ENCODE measurements at regions not wholly inside any gene's neighbourhood (a gene's known extent, or its start where the extent isn't known, plus 50 kb on each side); places are given as distances from the start of the nearest gene placed in this dataset.
"Not testable (repeated sequence)": the region's sequence is repeated elsewhere in the genome, so short reads cannot be mapped to it uniquely, and the experiment has no call there.

DNA sequence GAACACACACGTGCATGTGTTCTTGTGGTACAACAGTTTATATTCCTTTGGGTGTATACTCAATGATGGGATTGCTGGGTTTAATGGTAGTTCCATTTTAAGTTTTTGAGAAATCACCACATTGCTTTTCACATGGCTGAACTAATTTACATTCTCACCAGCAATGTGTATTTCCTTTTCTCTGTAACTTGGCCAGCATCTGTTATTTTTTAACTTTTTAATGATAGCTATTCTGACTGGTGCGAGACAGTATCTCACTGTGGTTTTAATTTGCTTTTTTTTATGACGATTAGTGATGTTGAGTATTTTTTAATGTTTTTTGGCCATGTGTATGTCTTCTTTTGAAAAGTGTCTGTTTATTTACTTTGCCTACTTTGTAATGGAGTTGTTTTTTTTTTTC is 256.6 kb downstream of the ZWINT start:
- no peak overlapping the region for H3K9ac ChIP-seq (ENCODE audit: low read depth, low read length)
- no peak overlapping the region for H3K4me3 ChIP-seq (ENCODE audit: low read length)
- H3K27ac ChIP-seq (ENCODE audit: low read length): no peak overlapping the region
- no peaks in the 10 kb centered on the region for H3K27me3 ChIP-seq (ENCODE audit: insufficient read depth, low read length)
- H3K9me3 ChIP-seq (ENCODE audit: insufficient read depth, low read depth, low read length): no peaks in the 10 kb centered on the region
- no peaks in the 10 kb centered on the region for H3K4me1 ChIP-seq (ENCODE audit: insufficient read depth, low read length)
- H3K36me3 ChIP-seq (ENCODE audit: insufficient read depth, low read depth, low read length): no peaks in the 10 kb centered on the region

DNA sequence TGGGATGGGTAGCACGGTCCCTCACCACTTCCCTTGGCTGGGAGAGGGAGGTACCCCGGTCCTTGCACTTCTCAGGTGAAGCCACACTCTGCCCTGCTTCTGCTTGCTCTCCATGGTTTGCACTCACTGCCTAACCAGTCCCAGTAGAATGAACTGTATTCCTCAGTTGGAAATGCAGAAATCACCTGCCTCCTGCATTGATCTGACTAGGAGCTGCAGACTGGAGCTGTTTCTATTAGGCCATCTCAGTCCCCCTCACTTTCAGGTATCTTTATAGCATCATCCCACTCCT is 264.9 kb downstream of the ZWINT start:
- Histone ChIP-seq H3K9ac (ENCODE audit: low read depth, low read length) (no peak overlapping the region), H3K4me1 (ENCODE audit: insufficient read depth, low read length) (no peaks in the 10 kb centered on the region), H3K4me3 (ENCODE audit: low read length) (no peak overlapping the region), H3K27me3 (ENCODE audit: insufficient read depth, low read length) (no peaks in the 10 kb centered on the region), H3K9me3 (ENCODE audit: insufficient read depth, low read depth, low read length) (peaks cover 5% of the 10 kb centered on the region; the same call in 1 of the 2 replicates), H3K27ac (ENCODE audit: low read length) (no peak overlapping the region), H3K36me3 (ENCODE audit: insufficient read depth, low read depth, low read length) (no peaks in the 10 kb centered on the region)

DNA sequence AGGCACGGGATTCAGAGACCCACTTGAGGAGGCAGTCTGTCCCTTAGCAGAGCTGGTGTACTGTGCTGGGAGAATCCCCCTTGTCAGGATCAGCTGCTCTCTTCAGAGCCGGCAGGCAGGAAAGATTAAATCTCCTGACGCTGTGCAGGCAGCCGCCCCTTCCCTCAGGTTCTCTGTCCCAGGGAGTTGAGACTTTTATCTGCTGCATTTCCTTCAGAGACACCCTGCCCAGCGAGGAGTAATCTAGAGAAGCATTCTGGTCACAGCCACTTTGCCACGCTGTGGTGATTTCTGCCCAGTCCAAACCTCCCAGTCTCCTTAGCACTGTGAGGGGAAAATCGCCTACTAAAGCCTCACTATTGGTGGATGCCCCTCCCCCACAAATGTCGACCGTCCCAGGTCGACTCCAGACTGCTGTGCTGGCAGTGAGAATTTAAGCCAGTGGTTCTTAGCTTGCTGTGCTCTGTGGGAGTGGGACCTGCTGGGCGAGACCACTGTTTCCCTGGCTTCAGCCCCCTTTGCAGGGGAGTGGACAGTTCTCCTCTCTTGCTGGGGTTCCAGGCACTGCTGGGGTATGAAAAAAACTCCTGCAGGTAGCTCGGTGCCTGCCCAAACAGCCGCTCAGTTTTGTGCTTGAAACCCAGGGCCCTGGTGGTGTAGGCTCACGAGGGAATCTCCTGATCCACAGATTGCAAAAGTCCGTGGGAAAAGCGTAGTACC is 265.4 kb downstream of the ZWINT start:
- Histone ChIP-seq H3K9ac (ENCODE audit: low read depth, low read length) (no peak overlapping the region), H3K4me3 (ENCODE audit: low read length) (no peak overlapping the region), H3K36me3 (ENCODE audit: insufficient read depth, low read depth, low read length) (no peaks in the 10 kb centered on the region), H3K9me3 (ENCODE audit: insufficient read depth, low read depth, low read length) (peaks cover 10% of the 10 kb centered on the region), H3K4me1 (ENCODE audit: insufficient read depth, low read length) (no peaks in the 10 kb centered on the region), H3K27ac (ENCODE audit: low read length) (no peak overlapping the region), H3K27me3 (ENCODE audit: insufficient read depth, low read length) (no peaks in the 10 kb centered on the region)

DNA sequence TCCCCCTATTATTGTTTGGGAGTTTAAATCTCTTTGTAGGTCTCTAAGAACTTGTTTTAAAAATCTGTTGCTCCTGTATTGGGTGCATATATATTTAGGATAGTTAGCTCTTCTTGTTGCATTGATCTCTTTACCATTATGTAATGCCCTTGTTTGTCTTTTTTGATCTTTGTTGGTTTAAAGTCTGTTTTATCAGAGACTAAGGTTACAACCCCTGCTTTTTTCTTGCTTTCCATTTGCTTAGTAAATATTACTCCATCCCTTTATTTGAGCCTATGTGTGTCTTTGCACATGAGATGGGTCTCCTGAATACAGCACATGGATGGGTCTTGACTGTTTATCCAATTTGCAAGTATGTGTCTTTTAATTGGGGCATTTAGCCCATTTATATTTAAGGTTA is 267.4 kb downstream of the ZWINT start:
- H3K9ac ChIP-seq (ENCODE audit: low read depth, low read length); H3K27me3 ChIP-seq (ENCODE audit: insufficient read depth, low read length); H3K36me3 ChIP-seq (ENCODE audit: insufficient read depth, low read depth, low read length); H3K4me3 ChIP-seq (ENCODE audit: low read length); H3K27ac ChIP-seq (ENCODE audit: low read length); H3K4me1 ChIP-seq (ENCODE audit: insufficient read depth, low read length): not testable (repeated sequence)
- H3K9me3 ChIP-seq (ENCODE audit: insufficient read depth, low read depth, low read length): peaks cover 15% of the 10 kb centered on the region

DNA sequence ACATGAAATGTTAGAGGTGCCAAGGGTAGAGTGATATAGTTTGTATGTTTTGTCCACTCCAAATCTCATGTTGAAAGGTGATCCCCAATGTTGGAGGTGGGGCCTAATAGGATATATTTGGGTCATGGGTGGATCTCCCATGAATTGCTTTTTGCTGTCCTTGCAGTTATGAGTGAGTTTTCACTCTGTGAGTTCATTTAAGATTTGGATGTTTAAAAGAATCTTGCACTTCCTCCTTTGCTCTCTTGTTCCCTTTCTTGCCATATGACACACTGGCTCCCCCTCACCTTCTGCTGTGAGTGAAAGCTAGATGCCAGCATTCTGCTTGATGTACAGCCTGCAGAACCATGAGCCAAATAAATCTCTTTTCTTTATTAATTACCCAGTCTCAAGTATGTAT is 269.2 kb downstream of the ZWINT start:
- Histone ChIP-seq H3K27ac (ENCODE audit: low read length) (no peak overlapping the region), H3K4me1 (ENCODE audit: insufficient read depth, low read length) (no peaks in the 10 kb centered on the region), H3K27me3 (ENCODE audit: insufficient read depth, low read length) (no peaks in the 10 kb centered on the region), H3K4me3 (ENCODE audit: low read length) (no peak overlapping the region), H3K9ac (ENCODE audit: low read depth, low read length) (no peak overlapping the region), H3K9me3 (ENCODE audit: insufficient read depth, low read depth, low read length) (peaks cover 15% of the 10 kb centered on the region), H3K36me3 (ENCODE audit: insufficient read depth, low read depth, low read length) (no peaks in the 10 kb centered on the region)

DNA sequence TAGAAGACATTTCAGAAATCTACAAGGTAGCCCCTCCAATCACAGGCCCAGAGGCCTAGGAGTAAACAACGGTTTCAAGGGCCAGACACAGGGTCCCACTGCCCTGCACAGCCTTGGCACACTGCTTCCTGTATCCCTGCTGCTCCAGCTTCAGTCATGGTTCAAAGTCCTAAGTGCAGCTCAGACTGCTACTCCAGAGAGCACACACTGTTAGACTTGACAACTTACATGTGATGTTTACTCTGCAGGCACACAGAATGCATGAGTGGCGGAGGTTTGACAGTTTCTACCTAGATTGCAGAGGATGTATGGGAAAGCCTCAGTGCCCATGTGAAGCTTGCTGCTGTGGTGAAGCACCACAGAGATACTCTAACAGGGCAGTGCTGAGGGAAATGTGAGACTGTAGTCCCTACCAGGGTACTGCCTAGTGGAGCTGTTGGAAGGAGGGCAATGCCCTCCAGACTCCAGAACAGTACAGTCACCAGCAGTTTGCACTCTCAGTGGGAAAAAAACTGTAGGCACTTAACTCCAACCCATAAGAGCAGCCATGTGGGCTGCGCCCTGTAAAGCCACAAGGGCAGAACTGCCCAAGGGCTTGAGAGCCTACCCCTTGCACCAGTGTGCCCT is 270.0 kb downstream of the ZWINT start:
- Histone ChIP-seq H3K9ac (ENCODE audit: low read depth, low read length) (no peak overlapping the region), H3K4me3 (ENCODE audit: low read length) (no peak overlapping the region), H3K27me3 (ENCODE audit: insufficient read depth, low read length) (no peaks in the 10 kb centered on the region), H3K27ac (ENCODE audit: low read length) (no peak overlapping the region), H3K4me1 (ENCODE audit: insufficient read depth, low read length) (no peaks in the 10 kb centered on the region), H3K9me3 (ENCODE audit: insufficient read depth, low read depth, low read length) (peaks cover 15% of the 10 kb centered on the region), H3K36me3 (ENCODE audit: insufficient read depth, low read depth, low read length) (no peaks in the 10 kb centered on the region)

DNA sequence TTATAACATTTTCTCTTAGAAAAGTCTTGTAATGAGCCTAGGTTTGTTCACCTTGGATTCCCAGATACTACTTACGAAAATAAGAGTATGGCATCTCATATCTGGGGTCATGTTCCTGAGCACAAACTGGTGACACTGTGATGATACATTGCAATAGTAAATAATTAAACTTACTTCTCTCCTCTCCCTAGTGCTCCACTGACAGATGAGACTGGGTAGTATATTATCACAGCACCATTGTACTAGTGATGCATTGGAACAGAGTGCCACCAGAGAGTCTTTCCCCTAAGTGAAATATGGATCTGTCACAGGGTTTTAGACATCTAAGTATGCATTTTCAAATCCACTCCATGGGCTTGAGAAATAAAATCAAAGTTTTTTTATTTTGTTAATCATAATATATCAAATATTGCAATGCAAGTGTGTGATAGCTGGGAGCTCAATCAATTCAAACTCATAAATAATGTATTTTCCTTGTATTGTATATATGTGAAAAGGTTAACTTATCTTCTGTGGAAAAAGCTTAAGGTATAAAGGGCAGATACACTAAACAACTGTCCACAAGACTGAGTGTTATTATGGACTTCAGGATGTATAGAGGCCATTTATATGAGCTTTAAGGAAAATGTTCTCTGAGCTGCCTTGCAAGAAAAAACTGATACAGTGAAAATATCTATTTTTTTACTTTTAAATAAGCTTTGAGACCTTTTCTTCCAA is 275.5 kb downstream of the ZWINT start:
- H3K36me3 ChIP-seq (ENCODE audit: insufficient read depth, low read depth, low read length): no peaks in the 10 kb centered on the region
- no peaks in the 10 kb centered on the region for H3K4me1 ChIP-seq (ENCODE audit: insufficient read depth, low read length)
- H3K9me3 ChIP-seq (ENCODE audit: insufficient read depth, low read depth, low read length): peaks cover 4% of the 10 kb centered on the region
- H3K27me3 ChIP-seq (ENCODE audit: insufficient read depth, low read length): no peaks in the 10 kb centered on the region
- no peak overlapping the region for H3K4me3 ChIP-seq (ENCODE audit: low read length)
- no peak overlapping the region for H3K27ac ChIP-seq (ENCODE audit: low read length)
- no peak overlapping the region for H3K9ac ChIP-seq (ENCODE audit: low read depth, low read length)

DNA sequence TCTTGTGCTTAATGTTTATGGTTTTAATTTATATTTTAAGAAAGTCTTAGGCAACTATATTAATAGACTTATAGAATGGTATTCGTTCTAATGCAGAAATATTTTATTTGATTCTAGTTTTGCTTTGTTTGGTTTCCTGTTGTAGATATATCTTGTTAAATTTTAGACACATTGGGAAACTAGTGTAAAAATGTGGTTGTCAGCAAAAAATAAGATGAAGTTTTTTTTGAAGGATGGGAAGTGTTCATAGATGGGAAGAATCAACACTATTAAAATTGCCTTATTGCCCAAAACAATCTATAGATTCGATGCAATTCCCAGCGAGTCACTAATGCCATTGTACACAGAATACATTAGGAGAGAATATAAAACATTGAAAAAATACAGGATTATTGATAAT is 278.9 kb downstream of the ZWINT start:
- no peak overlapping the region for H3K4me3 ChIP-seq (ENCODE audit: low read length)

DNA sequence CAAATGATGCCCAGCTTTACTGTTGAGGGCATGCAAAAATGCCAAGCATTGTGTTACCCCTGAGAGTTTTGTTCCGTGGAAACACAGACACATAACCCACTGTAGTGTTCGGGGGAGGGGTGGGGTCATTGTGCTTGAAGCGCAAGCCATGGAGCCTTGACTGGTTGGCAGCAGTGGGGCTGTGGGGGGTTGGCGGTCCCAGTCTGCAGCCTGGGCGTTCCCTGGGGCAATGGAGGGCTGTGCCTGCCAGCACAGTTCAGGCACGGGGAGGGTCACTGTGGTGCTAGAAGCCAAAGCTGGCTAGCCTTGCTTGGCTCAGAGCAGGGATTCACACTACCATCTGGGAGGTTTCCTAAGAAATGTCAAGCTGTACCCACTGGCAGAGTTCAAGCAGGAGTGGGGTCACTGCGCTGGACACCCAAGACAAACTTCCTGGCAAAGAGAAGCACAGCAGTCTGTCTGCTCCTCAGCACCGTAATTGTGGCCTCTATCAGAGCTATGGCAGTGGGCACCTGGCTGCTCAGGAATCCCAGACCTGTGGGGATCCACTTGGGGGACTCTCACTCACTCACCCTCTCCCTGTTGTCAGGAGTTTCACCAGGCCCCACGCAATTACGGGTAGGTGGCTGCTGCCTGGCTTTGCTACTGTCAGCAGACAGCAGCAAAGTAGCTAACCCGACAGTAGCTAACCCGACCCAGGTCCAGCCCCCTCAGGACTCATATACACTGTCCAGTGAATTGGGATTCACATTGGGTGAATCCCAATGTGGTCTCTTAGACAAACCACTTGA is 292.4 kb downstream of the ZWINT start:
- H3K27me3 ChIP-seq (ENCODE audit: insufficient read depth, low read length): no peaks in the 10 kb centered on the region
- H3K27ac ChIP-seq (ENCODE audit: low read length): no peak overlapping the region
- H3K9ac ChIP-seq (ENCODE audit: low read depth, low read length): no peak overlapping the region
- no peaks in the 10 kb centered on the region for H3K9me3 ChIP-seq (ENCODE audit: insufficient read depth, low read depth, low read length)
- H3K4me1 ChIP-seq (ENCODE audit: insufficient read depth, low read length): no peaks in the 10 kb centered on the region
- no peak overlapping the region for H3K4me3 ChIP-seq (ENCODE audit: low read length)
- H3K36me3 ChIP-seq (ENCODE audit: insufficient read depth, low read depth, low read length): no peaks in the 10 kb centered on the region

More for the DNA sequence above, 278.9 kb downstream of the ZWINT start:
- Histone ChIP-seq H3K27ac (ENCODE audit: low read length) (no peak overlapping the region), H3K4me1 (ENCODE audit: insufficient read depth, low read length) (no peaks in the 10 kb centered on the region), H3K9ac (ENCODE audit: low read depth, low read length) (no peak overlapping the region), H3K36me3 (ENCODE audit: insufficient read depth, low read depth, low read length) (no peaks in the 10 kb centered on the region), H3K9me3 (ENCODE audit: insufficient read depth, low read depth, low read length) (no peaks in the 10 kb centered on the region), H3K27me3 (ENCODE audit: insufficient read depth, low read length) (no peaks in the 10 kb centered on the region)

DNA sequence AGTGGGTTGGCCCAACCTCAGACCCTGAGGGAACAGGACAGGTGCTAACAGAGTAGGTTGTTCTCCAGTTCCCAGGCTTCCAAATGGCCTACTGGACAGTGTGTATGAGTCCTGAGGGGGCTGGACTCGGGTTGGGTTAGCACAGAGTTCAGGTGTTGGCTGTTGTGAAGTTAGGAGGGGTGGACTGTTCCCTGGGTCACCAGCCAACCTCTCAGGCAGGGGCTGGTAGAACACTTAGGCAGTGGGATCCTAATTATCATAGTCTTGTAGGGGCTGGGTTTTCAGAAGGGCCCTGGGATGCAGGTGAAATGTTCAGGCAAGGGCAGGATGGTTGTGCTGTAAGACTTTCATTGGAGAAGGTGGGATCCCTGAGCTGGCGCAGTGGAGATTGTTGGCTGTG is 293.0 kb downstream of the ZWINT start:
- H3K4me3 ChIP-seq (ENCODE audit: low read length): no peak overlapping the region
- H3K36me3 ChIP-seq (ENCODE audit: insufficient read depth, low read depth, low read length): no peaks in the 10 kb centered on the region
- no peaks in the 10 kb centered on the region for H3K4me1 ChIP-seq (ENCODE audit: insufficient read depth, low read length)
- H3K9me3 ChIP-seq (ENCODE audit: insufficient read depth, low read depth, low read length): no peaks in the 10 kb centered on the region
- H3K27ac ChIP-seq (ENCODE audit: low read length): no peak overlapping the region
- H3K9ac ChIP-seq (ENCODE audit: low read depth, low read length): no peak overlapping the region
- no peaks in the 10 kb centered on the region for H3K27me3 ChIP-seq (ENCODE audit: insufficient read depth, low read length)

DNA sequence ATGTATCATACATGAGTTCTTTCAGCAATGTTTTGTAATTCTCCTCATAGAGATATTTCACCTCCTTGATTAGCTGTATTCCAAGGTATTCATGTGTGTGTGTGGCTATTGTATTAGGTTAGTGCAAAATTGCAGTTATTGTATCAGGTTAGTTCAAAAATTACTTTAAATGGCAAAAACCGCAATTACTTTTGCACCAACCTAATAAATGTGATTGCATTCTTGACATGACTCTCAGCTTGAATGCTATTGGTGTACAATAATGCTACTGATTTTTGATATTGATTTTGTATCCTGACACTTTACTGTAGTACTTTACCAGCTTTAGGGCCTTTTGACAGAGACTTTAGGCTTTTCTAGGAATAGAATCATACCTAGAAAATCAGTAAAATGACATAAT is 297.4 kb downstream of the ZWINT start:
- H3K9ac ChIP-seq (ENCODE audit: low read depth, low read length): no peak overlapping the region
- no peaks in the 10 kb centered on the region for H3K9me3 ChIP-seq (ENCODE audit: insufficient read depth, low read depth, low read length)
- no peaks in the 10 kb centered on the region for H3K27me3 ChIP-seq (ENCODE audit: insufficient read depth, low read length)
- no peak overlapping the region for H3K4me3 ChIP-seq (ENCODE audit: low read length)
- H3K4me1 ChIP-seq (ENCODE audit: insufficient read depth, low read length): no peaks in the 10 kb centered on the region
- no peak overlapping the region for H3K27ac ChIP-seq (ENCODE audit: low read length)
- H3K36me3 ChIP-seq (ENCODE audit: insufficient read depth, low read depth, low read length): no peaks in the 10 kb centered on the region
